NCI-H345 treated with DMSO at 0.1 percent for 48 hours (cell line): ENCODE measurements at regions not wholly inside any gene's neighbourhood (a gene's known extent, or its start where the extent isn't known, plus 50 kb on each side); places are given as distances from the start of the nearest gene placed in this dataset.
"Not testable (repeated sequence)": the region's sequence is repeated elsewhere in the genome, so short reads cannot be mapped to it uniquely, and the experiment has no call there.

Experiments used
- DNase-seq: peaks from one replicate; lab custom pipeline; 2025; ENCODE audit not compliant: unreplicated experiment; lab: John Stamatoyannopoulos, UW

DNA sequence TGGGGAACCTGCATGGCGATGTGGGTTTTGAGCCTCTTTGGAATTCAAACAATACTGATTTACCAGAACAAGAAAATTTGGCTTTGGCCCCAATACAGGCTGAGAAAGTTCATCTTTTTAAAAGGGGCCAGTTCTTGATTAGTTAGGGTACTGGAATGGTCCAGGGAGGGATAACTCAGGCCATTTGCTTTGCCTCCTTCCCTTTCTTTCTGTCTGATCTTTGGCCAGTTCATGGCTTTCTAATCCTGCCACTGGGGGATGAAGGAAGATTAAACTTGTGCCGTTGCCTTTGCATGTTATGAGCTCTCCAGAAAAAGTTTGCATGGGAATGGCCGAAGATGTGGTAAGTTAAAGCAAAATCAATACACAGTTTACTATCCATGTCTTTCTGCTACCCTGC lies 78.4 kb downstream of the ADAMTS15 start:
- no peak for DNase-seq

DNA sequence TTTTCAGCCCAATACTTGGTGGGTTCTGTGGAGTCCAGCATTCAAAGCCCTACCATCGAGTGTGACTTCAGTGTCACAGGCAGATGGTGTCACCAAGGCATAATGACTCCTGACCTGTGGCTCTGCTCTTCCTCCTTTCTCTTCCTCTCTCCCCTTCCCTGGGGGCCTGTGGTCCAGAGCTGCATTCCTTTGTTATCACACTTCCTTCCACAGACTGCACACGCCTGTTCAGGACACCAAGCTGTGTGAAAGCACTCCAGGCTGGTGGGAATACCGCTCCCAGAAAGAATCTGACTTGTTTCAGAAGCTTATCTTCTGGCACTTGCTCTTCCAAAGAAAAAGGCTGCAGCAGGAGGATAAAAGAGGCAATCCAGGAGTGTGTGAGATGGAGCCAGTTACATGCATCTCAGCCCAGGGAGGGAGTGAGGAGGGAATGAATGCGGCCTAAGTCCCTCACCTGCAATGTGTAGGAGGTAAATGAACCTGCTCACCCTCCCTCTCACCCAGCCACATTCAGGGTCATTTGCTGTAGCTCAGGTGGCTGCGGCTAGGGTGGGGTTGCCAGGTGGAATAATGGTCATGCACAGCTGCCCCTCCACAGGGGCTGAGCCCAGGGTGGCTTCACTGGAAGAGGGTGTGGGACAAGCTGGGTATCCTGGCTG lies 79.3 kb downstream of the ADAMTS15 start:
- no peak for DNase-seq

DNA sequence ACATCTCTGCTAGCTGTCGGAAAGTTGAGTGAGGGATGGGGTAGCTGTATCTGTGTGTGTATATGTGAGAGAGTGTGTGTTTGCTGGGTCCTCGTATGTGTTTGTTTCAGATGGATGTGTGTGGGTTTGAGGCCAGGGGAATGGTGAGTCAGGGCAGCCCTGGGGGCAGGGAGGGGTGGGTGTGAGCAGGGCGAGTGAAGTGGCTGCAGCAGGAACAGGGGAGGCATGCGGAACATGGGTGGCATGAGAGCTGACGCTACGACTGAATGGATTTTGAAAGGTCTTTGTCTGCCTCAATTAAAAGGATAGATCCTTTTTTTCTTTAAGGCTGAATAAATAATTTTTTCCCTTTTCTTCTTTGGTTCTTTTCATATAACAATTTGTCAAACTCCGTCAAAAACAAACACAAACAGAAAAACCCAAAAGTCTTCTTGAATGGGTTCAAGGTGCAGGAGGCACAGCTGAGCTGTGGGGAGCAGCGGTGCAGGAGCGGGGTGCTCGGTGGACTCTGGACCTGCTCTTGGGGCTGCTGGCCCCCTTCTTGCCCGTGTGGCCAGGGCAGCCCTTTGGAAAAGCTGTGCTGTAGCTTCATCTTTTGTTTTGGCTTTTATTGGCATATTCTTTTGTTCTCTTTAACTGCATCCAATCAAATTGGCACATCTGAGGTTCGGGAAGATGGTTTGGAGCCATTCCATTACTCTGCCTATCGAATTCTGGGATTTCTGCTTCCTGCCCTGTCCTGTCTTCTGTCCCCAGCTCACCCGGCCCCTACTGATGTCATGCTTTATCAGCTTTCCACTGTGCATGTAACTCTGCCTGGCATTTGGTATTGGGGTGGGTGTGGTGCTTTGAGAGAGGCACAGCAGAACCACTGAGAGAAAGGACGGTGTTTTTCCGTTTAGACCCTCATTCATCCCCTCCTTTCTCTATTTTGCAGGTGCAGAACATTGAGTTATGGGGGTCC lies 80.1 kb downstream of the ADAMTS15 start:
- DNase-seq, result no peak

DNA sequence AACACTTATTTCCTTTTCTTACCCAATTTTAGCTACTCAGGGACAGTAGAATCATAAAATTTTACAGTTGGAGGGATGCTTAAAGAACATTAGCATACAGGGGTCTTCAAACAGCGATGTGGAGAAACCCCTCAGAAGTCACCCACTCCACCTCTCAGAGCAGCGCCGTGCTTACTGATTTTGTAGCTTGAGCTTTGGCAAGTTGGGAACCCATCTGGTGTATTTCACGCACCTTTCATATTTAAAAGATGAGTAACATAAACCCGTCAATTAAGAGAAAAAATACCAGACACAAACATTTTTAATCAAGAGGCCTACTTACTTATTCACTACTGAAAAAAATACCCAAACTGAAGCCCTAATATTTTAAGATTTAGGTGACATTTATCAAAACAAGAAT lies 80.9 kb downstream of the ADAMTS15 start:
- DNase-seq, result no peak

DNA sequence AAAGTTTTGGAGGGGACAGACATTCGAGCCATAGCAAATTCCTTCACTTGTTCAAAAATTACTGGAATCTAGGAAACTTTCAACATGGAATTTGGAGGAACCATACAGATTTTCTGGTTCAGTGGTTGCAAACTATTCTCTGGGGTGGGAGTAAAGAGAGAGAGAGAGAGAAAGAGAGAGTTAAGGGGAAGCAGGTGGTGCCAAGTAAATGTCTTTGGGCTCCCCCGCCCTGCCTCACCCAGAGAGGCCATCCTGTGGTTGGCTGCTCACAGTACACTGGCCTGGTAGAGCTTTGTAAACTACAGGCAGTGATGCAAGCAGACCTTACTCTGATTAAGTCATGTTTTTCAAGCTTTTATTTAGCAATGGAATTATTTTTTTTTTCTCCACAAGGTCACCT lies 82.6 kb downstream of the ADAMTS15 start:
- no peak for DNase-seq

DNA sequence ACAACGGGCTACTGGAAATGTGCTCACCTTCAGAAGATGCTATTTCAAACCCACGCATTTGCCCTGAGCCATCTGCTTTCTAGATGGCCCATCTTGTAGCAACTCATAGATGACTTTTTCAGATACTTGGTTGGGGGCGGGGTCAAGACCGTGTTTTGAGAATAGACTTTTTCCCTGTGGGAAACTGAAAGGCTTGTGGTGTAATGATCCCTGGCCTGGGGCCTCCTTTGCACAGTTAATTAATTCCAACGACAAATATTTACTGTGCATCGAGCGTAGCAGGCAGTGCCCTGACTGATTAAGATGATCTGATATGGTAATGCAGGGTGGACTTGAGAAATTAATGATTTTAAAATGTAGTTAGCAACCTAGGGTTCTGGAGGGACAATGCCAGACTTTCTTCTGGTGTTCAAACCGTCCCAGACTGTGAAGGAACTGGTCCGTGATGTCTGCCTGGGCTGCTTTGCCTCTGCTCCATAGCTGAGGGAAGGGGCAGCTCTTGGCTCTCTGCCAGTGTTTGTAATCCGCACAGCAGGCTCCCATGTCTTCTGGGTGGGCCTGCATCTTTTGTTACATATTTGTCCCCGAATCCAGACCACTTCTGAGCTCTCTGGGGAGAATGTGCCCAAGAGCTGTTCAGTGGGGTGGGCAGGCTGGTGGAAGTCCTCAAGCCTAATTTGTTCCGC lies 84.8 kb downstream of the ADAMTS15 start:
- DNase-seq, result no peak

DNA sequence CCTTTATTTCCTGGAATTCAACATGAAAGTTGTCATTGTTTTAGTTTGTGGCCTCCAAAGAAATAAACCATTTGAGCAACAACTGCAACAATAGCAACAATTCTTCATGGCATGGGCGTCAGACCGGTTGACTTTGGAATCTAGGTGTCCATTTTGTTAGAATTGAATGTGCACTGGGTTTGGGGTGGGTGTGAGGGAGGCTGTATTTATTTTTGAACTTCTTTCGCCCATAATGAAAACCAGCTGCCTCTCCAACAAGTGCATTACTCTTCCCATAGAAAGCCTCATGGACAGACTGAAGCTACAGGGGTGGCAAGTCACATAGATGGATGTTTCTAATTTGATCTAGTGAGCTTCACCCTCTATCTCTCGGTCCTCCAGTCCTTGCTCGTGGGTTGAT lies 85.4 kb downstream of the ADAMTS15 start:
- DNase-seq, result no peak

DNA sequence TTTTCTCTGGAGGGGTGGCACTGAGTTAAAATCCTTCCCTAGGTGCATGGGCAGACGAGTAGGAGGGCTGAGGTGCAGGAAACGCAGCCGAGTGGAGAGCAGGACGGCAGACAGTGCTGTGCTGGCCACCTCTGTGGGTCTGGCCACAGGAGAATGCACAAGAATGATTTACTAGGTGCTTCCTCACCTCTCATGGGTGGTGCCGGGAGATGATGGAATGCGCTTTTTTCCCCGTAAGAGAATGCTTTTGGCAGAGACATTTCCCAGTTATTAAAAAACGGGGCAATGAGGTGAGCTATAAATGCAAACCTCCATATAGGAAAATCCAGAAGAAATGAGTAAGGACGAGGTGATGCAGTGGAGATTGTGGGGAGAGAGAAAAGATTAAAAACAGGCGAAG lies 86.1 kb downstream of the ADAMTS15 start:
- no peak for DNase-seq

DNA sequence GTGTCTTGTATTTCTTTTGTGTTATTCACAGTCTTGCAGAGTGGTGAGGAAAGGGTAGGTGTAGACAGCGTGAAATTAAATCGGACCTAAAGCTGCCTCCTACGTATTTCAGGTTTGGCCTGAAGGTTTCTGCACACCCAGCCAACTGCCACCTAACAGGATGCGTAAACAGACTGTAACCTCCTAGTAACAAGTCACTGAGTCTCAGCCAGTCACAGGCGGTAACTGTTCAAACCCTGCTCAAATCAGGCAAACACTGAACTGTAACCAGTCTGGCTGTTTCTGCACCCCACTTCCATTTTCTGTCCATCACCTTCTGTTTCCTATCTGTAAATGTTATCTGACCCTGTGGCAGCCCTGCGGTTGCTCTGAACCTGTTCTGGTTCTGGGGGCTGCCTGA lies 87.1 kb downstream of the ADAMTS15 start:
- DNase-seq, result no peak

DNA sequence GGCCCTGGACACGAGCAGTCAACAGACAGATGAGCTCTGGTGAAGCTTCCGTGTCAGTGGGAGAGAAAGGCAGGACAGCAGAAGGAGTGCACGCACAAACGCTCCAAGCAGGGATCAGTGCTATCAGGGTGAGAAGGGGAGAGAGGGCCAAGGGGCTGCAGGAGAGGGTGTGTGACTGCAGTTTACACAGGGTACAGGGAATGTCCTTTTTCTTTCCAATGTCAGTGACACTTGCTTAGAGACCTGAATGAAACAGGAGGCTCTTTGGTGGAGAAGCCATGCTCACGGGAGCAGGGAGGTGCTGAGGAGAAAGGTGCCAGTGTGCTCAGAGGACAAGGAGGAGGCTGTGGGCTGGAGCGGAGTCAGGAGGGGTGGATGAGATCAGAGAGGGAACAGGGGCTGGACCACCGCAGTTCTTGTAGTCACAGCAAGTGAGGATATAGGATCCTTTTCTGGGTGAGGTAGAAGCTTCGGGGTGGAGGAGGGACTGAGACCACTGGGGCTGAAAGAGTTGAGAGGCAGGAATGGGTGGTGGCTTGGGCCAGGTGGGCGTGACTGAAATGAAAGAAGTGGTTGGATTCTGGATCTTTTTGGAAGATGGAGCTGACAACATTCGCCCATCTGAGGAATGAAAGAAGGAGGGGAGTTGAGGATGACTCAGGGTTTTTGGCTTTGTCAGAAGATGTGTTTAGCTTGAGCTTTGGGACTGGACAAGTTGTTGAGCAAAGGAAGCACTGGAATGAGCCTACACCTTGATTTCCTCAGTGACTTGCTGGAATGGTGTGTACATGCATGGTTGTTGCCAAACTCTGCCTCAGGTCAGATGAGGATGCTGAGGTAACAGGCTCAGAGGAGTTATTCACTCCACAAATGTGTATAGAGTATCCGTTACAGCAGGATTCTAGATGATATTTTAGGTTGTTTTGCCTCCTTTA lies 87.9 kb downstream of the ADAMTS15 start:
- DNase-seq, result no peak

DNA sequence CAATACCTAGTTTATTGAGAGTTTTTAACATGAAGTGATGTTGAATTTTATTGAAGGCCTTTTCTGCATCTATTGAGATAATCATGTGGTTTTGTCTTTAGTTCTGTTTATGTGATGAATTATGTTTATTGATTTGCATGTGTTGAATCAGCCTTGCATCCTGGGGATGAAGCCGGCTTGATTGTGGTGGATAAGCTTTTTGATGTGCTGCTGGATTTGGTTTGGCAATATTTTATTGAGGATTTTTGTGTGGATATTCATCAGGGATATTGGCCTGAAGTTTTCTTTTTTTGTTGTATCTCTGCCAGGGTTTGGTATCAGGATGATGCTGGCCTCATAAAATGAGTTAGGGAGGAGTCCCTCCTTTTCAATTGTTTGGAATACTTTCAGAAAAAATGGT lies 91.2 kb downstream of the ADAMTS15 start:
- DNase-seq, result not testable (repeated sequence)

DNA sequence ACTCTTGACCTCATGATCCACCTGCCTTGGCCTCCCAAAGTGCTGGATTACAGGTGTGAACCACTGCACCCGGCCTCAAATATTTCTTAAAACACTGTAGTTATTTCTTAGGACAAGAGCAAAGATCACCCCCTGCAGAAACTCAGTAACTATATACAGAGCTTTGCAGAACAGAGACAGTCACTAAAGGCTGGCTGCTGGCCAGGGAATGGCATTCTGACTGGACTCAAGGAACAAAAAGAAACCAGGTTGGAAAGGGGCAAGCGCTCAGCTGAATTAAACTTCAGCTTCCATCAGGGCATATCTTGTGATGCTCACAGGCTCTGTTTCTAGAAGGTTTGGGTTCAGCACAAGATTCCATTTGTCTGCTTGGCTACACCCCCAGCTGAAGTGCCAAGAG lies 95.8 kb downstream of the ADAMTS15 start:
- DNase-seq, result no peak

DNA sequence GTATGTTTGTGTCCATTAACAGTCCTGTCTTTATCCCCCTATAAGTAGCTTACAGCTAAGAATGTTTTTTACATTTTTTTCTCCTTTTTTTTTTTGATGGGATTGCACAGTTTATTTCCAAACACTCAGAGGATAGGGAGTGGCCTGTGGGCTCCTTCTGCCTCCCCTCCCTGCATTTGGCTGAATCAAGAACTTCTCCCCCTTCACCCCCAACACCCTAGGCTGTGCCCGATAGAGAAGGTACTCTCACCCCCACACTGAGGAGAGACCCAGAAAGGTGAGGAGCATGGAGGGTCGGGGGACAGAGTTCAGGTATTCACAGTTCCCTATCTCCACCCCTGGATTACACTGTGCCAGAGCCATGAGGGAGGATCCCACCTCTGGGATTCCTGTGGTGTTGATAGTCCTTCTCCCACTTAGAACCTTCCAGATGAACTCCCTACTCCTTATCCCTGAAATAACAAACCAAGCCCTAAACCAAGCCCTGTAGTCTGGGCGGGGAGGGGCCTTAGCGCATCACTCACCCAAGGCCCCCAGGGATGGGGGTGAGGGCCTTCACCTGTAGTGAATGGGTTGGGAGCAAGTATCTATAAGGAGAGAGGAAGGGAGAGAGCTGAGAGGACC lies 97.1 kb downstream of the ADAMTS15 start:
- DNase-seq, result no peak

DNA sequence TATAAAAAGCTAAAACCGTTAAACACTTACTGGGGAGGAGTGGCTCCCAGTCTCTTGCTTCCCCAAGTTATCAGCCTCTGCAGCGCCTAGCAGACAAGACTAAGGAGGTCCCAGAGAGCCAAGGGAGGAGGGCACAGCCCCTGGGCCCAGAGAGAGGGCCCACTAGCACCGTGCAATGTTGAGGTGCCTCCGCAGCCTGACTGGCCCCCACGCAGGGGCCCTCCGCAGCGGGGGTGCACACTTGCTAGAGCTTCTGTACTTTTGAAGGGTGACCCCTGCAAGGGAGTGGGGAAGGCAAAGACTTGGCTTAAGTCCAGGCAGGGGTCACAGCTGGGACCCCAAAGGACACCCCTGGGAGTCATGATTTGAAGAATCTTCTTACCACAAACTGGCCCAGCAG lies 98.0 kb downstream of the ADAMTS15 start:
- no peak for DNase-seq

DNA sequence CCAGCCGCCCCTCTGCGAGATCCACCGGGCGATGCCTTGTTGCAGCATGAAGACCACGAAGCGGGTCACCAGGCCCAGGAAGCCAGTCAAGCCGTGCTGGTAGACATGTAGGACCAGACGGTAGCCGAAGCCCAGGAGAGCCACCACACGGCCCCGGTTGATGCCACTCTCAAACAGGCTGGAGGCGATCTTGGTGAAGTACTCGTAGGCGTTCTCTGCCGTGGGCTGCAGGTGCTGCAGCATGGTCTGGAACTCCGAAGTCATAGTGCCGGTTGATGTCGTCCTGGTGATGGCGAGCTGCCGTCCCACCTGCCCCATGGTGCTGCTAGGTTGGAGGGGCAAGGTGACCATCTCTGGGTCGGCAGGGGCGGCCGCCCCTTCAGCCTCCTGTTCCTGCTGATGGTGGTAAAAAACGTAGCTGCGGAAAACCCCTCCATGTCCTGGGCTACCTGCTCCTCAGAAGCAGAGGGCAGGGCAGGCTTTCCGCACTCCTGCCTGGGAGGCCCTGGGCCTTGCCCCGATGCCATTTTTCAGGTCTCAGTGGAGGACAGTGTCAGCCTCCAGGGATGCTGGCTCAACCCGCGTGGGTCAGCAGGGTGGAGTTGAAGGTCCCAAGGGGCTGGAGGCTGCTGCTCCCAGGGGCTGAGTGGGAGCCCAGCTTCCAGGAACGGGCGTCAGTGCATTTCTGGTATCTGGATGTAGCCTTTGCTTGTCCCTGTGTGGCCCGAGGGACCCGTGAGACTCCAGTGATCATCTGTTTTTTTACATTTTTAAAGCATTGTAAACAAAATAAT lies 98.7 kb downstream of the ADAMTS15 start:
- no peak for DNase-seq

DNA sequence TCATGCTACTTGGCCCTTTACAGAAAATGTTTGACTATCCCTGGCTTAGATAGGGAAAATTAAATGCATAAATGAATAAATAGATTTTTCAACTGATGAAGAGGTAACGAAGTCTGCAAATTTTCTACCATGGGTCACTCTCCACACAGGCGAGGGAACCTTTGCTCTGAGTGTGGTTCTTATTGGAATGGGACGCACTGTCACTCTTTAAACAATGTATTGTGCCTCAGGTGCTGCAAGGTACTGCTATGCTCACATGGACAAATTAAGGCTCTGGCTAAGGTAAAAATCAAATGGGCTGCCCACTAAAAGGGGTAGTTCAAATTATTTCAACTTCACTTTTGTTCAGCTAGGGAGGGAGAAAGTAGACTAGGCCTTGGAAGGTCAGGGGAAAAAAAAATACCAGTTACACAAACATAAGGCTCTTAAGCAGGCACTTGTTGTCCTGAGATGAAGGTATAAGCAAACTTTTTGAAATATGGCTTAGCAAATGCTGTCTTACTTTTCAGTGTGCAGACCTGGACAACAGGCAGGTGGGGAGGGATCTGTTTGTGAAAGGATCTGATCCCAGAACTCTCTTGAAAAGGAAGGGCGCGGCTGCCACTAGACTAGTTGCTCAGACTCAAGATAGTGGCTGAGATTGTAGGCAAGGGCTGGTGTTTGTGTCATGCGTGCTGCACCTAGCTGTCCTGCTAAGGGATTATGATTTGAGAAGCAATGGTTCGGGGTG lies 99.5 kb downstream of the ADAMTS15 start:
- no peak for DNase-seq

DNA sequence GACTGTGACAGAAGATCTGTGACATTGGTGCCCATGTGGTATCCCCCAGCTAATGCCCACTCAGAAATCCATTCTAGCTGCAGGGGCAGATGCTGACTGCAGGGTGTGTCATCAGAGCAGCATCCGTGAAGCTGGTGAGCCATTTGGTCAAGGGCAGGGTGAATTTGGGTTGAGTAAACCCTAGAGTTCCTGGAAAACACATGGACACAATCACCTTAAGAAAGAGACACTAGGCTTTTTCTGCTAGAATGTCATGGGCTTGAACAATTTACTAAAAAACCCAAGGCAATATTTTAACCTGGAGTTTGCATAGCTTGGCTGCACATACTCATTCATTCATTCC lies 100.0 kb downstream of the ADAMTS15 start:
- no peak for DNase-seq

DNA sequence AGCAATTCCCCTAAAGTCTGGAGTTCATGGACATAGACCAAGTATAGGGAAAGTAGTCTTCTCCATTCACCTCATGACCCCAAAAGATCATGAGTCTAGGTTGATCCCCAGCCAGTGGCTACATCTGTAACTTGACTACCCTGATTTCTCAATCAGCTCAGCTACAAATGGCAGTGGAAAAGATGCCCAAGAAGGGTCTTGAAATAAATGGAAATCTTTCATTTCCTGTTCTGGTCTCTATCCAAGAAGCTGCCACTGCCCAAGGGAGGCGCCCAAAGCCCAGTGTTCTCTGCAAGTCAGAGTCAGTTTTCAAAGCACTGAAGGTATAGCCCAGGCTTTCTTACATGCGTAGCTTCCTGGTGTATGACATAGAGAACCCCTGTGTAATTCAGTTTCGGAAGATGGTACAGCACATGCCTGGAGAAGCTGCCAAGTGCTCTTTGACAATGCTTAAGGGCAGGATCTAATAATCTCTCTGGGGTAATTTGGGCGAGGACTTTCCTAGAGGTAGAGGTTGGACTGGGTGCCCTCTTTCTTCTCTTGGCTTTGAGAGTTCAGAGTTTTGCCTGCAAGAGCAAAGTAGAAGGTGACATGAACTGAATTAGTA lies 101.1 kb downstream of the ADAMTS15 start:
- DNase-seq, result no peak

DNA sequence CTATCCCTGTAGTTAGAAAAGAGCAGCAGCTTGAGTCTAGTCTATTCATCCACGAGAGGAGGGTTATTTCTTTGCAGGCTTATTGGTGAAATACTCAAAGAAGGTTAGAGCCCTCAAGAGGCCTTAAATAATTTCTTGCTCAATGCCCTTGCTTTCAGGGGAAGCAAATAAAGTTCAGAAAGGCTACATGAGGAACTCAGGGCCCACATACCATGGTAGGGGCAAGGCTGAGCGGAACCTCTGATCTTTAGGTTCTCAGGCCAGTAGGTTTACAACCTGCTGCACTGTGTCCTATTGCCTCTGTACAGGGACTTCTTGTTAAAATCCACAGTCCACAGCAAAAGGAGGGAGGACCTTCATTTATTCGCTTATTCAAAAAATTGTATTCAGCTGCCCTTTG lies 101.7 kb downstream of the ADAMTS15 start:
- DNase-seq, result no peak
